ENCODE measurements at regions not wholly inside any gene's neighbourhood (a gene's known extent, or its start where the extent isn't known, plus 50 kb on each side); places are given as distances from the start of the nearest gene placed in this dataset.

- TF ChIP-seq POLR2A (IDR thresholded peaks at IDR 0.05) (no peak), CTCF (IDR thresholded peaks at IDR 0.05) (no peak), EP300 (IDR thresholded peaks at IDR 0.05) (no peak)
These were observed 79.3 kb upstream of the TENM4 start for GRCh38 chr11:79520086-79520485.
